ENCODE measurements at regions not wholly inside any gene's neighbourhood (a gene's known extent, or its start where the extent isn't known, plus 50 kb on each side); places are given as distances from the start of the nearest gene placed in this dataset.
"Not testable (repeated sequence)": the region's sequence is repeated elsewhere in the genome, so short reads cannot be mapped to it uniquely, and the experiment has no call there.

DNA sequence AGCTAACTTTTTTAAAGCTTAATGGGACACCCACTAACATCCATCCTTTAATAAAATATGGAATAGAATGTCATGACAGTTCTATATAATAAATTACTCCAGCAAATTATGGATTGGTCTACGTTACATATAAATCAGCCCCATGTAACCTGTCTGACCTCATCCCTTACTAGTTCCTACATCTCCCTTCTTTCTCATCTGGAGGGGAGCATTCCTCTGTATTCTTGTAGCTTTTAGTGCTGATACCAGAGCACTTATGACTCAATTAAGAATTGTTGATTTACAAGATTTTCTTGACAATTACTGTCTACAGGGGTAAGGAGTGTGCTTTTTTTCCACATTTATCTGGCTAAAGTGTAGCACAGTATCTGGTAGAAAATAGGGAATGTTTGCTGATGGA, 523.7 kb downstream of the FAM181B start:
- no peak for DNase-seq (ENCODE audit: low spot score)

GRCh38 chr11:82195283-82195682, 538.4 kb downstream of the FAM181B start:
- no peak for DNase-seq (ENCODE audit: low spot score)

DNA sequence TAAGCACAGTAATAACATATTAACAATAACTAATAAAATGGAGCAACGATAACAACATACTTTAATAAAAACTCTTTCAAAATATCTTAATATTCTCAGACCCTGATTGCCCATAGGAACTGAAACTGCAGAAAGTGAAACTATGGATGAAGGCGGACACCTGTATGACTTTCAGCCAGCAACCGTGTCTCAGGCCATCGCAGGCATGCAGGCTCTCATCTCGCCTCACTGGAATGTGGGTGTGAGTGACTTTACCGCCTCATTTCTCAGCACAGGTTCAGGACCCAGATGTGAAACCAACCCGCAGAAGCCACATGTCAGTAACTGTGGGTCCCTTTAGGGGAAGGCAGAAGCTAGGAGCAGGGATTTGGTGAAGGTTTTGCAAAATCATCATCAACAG, 539.1 kb downstream of the FAM181B start:
- no peak for DNase-seq (ENCODE audit: low spot score)

- DNase-seq (ENCODE audit: low spot score) = no peak
Measured at GRCh38 chr11:82191695-82192094, 542.0 kb downstream of the FAM181B start.

DNA sequence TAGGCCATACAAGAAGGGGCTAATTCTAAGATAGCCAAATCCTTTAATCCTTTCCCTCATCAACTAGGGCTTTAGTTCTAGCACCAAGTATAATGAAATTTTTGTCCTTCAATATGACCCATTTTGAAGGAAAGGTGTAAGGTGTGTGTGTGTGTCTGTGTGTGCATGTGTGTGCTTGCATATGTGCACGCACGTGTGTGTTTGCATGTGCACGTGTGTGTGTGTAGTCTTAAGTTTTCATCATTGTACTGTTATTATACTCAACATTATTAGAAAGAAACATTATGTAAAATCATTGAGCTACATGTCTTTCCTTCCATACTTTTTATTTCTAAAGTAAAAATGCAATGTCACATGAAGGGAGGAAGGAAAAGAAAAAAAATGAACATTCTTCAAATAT, 547.7 kb downstream of the FAM181B start:
- no peak for DNase-seq (ENCODE audit: low spot score)

- no peak for DNase-seq (ENCODE audit: low spot score)
Measured at GRCh38 chr11:82184966-82185365, 548.7 kb downstream of the FAM181B start.

DNA sequence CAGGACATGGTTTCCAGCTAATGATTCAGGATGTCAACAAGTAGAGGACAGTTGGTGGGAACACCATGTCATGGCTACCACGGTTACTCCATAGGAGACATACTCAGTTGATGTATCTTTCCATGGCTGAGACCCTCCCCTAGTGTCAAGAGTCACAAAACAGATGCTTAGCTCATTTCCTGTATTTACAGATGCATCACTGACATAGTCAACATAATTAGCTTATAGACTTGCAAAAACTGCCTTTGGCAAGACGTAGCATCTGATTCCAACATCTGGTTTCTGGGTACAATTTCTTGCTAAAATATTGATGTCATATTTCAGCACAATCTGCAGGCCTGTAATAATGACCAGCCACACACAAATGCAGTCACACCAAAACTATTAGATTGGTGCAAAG, 550.3 kb downstream of the FAM181B start:
- DNase-seq (ENCODE audit: low spot score) = no peak

DNA sequence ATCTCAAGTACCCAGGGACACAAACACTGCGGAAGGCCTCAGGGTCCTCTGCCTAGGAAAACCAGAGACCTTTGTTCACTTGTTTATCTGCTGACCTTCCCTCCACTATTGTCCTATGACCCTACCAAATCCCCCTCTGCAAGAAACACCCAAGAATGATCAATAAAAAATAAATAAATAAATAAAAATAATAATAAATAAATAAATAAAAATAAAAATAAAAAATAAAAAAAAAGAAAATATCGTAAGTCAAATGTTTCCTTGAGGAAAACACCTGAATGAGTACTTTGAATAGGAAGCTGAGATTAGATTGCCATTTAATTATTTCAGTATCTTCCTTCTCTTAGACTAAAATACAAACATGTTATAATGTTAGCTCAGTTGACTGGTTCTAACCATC, 551.0 kb downstream of the FAM181B start:
- DNase-seq (ENCODE audit: low spot score) = not testable (repeated sequence)

DNA sequence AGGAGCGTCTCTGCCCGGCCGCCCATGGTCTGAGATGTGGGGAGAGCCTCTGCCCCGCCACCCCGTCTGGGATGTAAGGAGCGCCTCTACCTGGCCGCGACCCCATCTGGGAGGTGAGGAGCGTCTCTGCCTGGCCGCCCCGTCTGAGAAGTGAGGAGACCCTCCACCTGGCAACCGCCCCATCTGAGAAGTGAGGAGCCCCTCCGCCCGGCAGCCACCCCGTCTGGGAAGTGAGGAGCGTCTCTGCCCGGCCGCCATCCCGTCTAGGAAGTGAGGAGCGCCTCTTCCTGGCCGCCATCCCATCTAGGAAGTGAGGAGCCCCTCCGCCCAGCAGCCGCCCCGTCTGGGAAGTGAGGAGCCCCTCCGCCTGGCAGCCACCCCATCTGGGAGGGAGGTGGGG, 551.9 kb downstream of the FAM181B start:
- DNase-seq (ENCODE audit: low spot score) = not testable (repeated sequence)

GRCh38 chr11:82176945-82177344, 556.7 kb downstream of the FAM181B start:
- DNase-seq (ENCODE audit: low spot score) = no peak

GRCh38 chr11:82176365-82176764, 557.3 kb downstream of the FAM181B start:
- no peak for DNase-seq (ENCODE audit: low spot score)

DNA sequence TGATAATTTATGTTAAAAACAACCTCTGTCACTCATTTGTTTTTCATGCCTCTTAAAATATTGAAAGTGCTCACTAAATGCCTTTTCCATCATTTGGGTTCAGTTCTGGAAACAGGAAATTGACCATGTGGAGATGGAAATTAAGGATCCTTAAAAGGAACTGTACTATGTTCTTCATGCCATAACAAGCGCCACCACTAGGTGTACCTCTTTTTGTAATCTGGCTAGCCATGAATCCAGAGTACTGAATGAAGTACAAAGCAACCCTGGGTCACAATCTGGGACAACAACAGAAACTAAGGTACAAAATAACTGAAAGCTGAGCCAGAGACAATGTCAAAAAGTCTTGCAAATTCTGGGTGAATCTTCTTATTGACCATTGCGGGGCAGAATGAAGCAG, 559.1 kb downstream of the FAM181B start:
- no peak for DNase-seq (ENCODE audit: low spot score)

- no peak for DNase-seq (ENCODE audit: low spot score)
Measured at GRCh38 chr11:82146789-82147188, 586.9 kb downstream of the FAM181B start.

DNA sequence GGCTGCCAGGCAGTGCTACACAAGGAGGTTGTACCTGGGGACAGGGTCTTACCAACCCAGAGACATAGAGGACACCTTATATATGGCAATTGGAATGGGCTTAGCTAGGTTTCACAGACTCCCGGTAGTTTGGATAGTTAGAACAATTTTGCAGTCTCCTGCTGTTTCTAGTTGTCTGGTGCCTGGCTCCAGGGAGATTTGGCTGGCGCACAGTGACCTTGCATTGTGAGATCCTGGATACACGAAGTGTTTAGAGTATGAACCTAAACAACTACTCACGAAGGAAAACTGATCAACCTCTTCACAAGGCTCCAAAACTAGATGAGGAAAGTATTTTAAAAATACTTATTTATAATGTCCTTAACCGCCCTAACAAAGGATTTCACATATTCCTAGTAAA, 614.7 kb downstream of the FAM181B start:
- DNase-seq (ENCODE audit: low spot score) = no peak

GRCh38 chr11:82117362-82117761, 616.3 kb downstream of the FAM181B start:
- no peak for DNase-seq (ENCODE audit: low spot score)

GRCh38 chr11:82105331-82105998, 628.2 kb downstream of the FAM181B start:
- no peak for DNase-seq (ENCODE audit: low spot score)

- DNase-seq (ENCODE audit: low spot score) = no peak
Measured at GRCh38 chr11:82092904-82093303, 640.8 kb downstream of the FAM181B start.

DNA sequence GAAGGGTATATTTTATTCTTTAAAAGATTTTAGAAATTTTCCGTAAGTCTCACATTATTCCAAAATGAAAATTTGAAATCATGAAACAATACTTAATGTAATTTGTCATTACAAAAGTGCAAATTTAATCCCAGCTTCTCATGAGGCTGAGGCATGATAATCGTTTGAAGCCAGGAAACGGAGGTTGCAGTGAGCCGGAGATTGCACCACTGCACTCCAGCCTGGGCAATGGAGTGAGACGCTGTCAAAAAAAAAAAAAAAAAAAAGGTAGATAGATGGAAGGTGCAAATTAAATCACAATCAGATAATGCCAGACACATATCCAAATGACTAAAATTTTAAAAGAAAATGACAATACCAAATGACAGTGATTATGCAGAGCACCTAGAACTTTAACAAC, 644.2 kb downstream of the FAM181B start:
- no peak for DNase-seq (ENCODE audit: low spot score)

DNA sequence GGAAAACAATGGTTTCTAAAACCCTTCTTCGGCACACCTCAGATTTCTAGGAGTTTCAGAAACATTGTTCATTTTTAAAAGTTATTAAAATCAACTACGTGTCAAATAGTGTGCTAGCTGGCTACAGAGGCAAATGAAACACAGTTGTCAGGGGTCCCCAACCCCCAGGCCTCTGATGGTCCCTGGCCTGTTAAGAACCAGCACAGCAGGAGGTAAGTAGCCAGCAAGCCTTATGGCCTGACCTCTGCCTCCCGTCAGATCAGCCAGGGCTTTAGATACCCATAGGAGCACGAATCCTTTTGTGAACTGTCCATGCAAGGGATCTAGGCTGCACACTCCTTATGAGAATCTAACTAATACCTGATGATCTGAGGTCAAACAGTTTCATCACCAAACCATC, 648.2 kb downstream of the FAM181B start:
- DNase-seq (ENCODE audit: low spot score) = no peak

- no peak for DNase-seq (ENCODE audit: low spot score)
Measured at GRCh38 chr11:82082976-82083375, 650.7 kb downstream of the FAM181B start.

DNA sequence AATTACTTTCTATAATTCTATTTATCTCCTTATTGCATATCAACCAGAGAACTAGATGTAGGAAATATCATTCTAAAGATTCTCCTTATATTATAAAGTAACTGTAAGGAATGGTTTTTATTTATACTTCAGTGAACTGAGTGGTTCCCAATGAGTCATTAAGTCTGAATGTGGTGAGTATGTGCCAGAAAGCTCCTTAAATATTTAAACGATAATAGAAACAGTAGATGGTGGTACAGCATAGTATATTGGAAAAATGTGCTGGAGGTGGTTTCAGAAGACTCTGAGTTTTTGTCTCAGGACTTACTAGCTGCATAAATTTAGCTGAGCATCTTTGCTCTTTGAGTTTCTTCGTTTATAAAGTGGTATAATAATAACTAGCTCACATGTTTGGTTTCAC, 653.5 kb downstream of the FAM181B start:
- DNase-seq (ENCODE audit: low spot score) = no peak

DNA sequence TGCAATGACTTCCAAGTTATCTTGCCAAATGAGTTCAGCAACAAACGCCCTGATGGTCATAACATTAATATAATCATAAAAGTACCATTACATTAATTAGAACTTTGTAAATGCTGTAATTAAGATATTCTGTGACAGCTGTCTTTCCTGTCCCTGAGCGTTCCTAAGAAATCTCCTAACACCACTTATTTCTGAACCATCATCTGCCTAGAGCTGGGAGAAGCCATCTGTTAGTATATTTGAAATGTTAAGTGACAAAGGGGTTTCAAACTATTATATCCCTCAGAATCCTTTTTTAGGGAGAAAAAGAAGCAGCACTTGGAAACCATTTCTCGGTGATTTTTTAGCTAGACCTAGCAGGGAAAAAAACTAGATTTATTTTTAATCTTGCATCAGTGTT, 657.5 kb downstream of the FAM181B start:
- no peak for DNase-seq (ENCODE audit: low spot score)

DNA sequence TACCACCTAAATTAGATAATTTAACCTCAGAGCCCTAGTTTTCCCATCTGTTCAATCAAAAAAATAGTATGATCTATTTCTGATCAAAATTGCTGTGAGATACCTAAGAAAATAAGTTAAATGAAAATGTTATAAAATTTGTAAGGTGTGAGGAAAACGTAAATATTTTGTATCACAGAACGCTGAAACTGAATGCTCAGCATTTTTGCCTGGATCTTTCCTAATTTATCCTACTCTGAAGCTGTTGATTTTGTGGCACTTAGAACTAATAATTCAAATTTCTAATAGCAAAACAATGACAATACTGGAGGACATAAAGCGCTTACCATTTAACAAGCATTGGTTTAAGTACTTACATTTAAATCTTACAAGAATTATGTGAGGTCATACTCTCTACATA, 674.2 kb downstream of the FAM181B start:
- no peak for DNase-seq (ENCODE audit: low spot score)

DNA sequence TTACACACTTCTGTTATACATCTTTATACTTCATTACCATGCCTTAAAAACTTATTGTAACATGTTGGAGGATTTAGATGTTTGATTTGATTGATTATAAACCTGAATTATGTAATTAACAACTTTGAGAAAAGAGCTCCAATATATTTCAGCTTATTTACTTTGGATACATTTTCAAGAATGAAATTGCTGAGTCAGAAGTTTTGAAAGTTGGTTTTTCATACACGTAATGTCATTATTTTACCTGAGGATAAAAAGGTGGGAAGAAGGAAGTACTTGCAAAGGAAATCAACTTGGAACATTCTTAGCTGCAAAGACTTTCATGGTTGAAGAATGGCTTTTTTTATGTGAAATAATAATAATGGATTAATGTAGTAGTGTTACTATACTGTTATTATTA, 677.2 kb downstream of the FAM181B start:
- no peak for DNase-seq (ENCODE audit: low spot score)

DNA sequence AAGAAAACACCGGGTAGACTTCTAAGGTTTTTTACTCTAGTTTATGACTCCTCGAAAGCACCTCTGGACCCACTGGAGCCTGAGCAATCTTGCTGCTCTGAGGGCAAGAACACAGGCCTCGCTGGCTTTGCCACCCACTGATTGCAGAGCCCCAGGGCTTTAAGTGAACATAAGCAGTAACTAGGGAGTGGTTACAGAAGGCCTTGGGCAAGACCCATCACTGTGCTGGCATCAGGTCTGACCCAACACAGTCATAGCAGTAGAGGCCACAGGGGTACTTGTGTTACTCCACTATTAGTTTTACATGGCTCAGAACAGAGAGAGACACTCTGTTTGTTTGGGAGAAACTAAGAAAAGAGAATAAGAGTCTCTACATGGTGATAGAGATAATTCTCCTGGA, 684.5 kb downstream of the FAM181B start:
- no peak for DNase-seq (ENCODE audit: low spot score)

Measured in germinal center (tissue), 1 donor.